Hepatocyte (in vitro differentiated cells): ENCODE measurements at regions not wholly inside any gene's neighbourhood (a gene's known extent, or its start where the extent isn't known, plus 50 kb on each side); places are given as distances from the start of the nearest gene placed in this dataset.

ENCODE experiments used
- DNase-seq: peaks from one replicate; pipeline ENCODE4 v3.0.0-alpha.2; 2016; ENCODE audit warnings: low spot score
- H2AFZ ChIP-seq: fragments of 200-600 bp; sonication (generic); 2 replicates; pipeline ENCODE4 v1.6.0; 2016; ENCODE audit warnings: antibody characterized with exemption, mild to moderate bottlenecking
- H3K27ac ChIP-seq: fragments of 200-600 bp; sonication (generic); 2 replicates; pipeline ENCODE4 v1.5.1; 2016; ENCODE audit warnings: mild to moderate bottlenecking
- H3K27me3 ChIP-seq: fragments of 200-600 bp; sonication (generic); 2 replicates; pipeline ENCODE4 v1.6.1; 2016
- H3K36me3 ChIP-seq: fragments of 200-600 bp; sonication (generic); replicated peaks from 2 replicates; pipeline ENCODE4 v1.5.1; 2016; ENCODE audit warnings: low read depth; ENCODE audit not compliant: insufficient read depth
- H3K4me1 ChIP-seq: fragments of 200-600 bp; sonication (generic); 2 replicates; pipeline ENCODE4 v1.5.1; 2016; ENCODE audit warnings: mild to moderate bottlenecking, moderate library complexity; ENCODE audit not compliant: insufficient read depth
- H3K4me2 ChIP-seq: fragments of 200-600 bp; sonication (generic); 2 replicates; pipeline ENCODE4 v1.6.0; 2016
- H3K4me3 ChIP-seq: fragments of 200-600 bp; sonication (generic); 2 replicates; pipeline ENCODE4 v1.5.1; 2016; ENCODE audit warnings: mild to moderate bottlenecking
- H3K79me2 ChIP-seq: fragments of 200-600 bp; sonication (generic); 2 replicates; pipeline ENCODE4 v1.6.0; 2017; ENCODE audit warnings: mild to moderate bottlenecking
- H3K9me2 ChIP-seq: fragments of 200-600 bp; sonication (generic); replicated peaks from 2 replicates; pipeline ENCODE4 v1.6.0; 2017; ENCODE audit warnings: mild to moderate bottlenecking; ENCODE audit not compliant: insufficient read depth
- H3K9me3 ChIP-seq: fragments of 200-600 bp; sonication (generic); 2 replicates; pipeline ENCODE4 v1.5.1; 2016; ENCODE audit warnings: low read depth, mild to moderate bottlenecking
- H4K20me1 ChIP-seq: fragments of 200-600 bp; sonication (generic); 2 replicates; pipeline ENCODE4 v1.6.0; 2016; ENCODE audit warnings: mild to moderate bottlenecking; ENCODE audit not compliant: insufficient read depth, poor library complexity, severe bottlenecking
- EZH2 ChIP-seq: fragments of 200-600 bp; sonication (generic); IDR thresholded peaks from 2 replicates; pipeline ENCODE4 v1.6.1; 2016; ENCODE audit warnings: antibody characterized with exemption, mild to moderate bottlenecking, borderline replicate concordance
- EZH2phosphoT487 ChIP-seq: fragments of 200-600 bp; sonication (generic); IDR thresholded peaks from one replicate; pipeline ENCODE4 v1.6.1; 2018; ENCODE audit warnings: antibody characterized with exemption, mild to moderate bottlenecking, low read depth, moderate library complexity; ENCODE audit not compliant: unreplicated experiment, severe bottlenecking
- WGBS: methylation state at CpG from one replicate; pipeline ENCODE4 v1.1.6; 2016; ENCODE audit warnings: low lambda C conversion rate; ENCODE audit errors: missing lambda C conversion rate; 5-methylcytosine and 5-hydroxymethylcytosine counted together
- TF ChIP-seq, protein P1 (sequence below): fragments of 200-600 bp; sonication (generic); IDR thresholded peaks from 2 replicates; pipeline ENCODE4 v1.5.1; 2016; ENCODE audit warnings: antibody characterized with exemption, mild to moderate bottlenecking; ENCODE audit not compliant: poor library complexity

DNA sequence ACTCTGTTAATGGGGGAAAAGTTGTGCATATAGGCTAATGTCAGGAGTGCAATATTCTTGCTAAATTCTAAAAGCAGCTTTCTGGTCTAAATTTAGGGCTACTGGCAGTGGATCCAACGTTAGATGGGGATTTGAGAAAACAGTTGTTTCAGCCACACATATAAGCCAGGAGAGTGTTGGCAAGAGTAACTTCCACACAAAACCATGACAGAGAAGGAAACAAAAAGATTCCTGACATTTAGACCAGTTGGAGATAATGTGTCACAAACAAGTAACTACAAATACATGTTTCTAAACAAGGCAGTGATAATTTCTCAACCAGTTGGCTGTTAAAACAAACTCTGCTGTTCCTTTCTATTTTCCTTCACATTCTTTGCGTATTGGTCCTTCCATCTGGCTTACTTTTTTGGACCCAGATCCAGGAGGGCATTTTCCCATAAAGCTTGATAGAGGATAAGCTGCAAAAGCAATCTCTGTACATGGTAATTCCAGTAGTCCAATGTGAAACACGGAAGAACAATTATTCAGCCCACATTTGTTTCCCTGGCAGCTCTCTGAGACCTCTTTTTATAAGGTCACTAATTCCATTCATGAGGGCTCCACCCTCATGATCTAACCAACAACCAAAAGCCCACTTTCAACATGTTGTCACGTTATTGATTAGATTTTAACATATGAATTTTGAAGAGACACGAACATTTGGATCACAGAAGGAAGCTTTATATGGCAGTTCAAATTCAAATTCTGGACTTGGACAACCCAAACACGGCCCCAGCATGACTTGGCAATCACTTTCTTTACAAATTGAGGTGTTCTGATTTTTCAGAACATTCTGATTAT is 1888.6 kb downstream of the MRPL39 start:
- Histone ChIP-seq H3K9me2 (no peaks in the 10 kb centered on the region), H3K4me2 (no peak overlapping the region), H3K27me3 (no peaks in the 10 kb centered on the region), H3K9me3 (no peaks in the 10 kb centered on the region), H3K36me3 (no peaks in the 10 kb centered on the region), H2AFZ (no peak overlapping the region), H3K4me3 (no peak overlapping the region), H3K4me1 (no peaks in the 10 kb centered on the region), H3K79me2 (no peaks in the 10 kb centered on the region), H3K27ac (no peak overlapping the region), H4K20me1 (no peaks in the 10 kb centered on the region)
- TF ChIP-seq, protein P1, sequence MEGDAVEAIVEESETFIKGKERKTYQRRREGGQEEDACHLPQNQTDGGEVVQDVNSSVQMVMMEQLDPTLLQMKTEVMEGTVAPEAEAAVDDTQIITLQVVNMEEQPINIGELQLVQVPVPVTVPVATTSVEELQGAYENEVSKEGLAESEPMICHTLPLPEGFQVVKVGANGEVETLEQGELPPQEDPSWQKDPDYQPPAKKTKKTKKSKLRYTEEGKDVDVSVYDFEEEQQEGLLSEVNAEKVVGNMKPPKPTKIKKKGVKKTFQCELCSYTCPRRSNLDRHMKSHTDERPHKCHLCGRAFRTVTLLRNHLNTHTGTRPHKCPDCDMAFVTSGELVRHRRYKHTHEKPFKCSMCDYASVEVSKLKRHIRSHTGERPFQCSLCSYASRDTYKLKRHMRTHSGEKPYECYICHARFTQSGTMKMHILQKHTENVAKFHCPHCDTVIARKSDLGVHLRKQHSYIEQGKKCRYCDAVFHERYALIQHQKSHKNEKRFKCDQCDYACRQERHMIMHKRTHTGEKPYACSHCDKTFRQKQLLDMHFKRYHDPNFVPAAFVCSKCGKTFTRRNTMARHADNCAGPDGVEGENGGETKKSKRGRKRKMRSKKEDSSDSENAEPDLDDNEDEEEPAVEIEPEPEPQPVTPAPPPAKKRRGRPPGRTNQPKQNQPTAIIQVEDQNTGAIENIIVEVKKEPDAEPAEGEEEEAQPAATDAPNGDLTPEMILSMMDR, result no peak
- TF ChIP-seq EZH2 (no peak), EZH2phosphoT487 (no peak)
- no peak for DNase-seq
- WGBS, result 47% methylated on average over 6 of the region's 6 CpGs

DNA sequence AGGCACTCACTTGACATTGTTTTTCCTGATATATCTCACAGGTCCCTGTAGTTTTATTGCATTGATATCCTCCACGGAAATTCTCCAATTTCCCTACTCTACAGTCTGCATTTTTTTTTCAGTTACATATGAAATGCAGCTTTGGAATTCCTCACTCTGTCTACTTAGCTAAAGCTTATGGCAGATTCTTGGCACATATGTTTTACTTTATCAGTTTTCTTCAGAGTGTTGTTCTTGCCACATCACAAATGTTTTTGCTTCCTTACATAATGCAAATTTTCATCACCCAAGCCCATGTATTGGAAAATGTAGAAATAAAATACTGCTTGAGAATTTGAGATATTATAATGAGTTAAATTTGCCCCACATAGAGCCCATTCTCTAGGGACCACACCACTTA is 1895.1 kb downstream of the MRPL39 start:
- H3K9me2 ChIP-seq, result no peaks in the 10 kb centered on the region
- H3K4me3 ChIP-seq, result no peak overlapping the region
- DNase-seq, result no peak
- no peak overlapping the region for H3K4me2 ChIP-seq
- no peaks in the 10 kb centered on the region for H3K27me3 ChIP-seq
- no peak overlapping the region for H3K27ac ChIP-seq
- no peaks in the 10 kb centered on the region for H4K20me1 ChIP-seq
- H3K4me1 ChIP-seq, result no peaks in the 10 kb centered on the region
- TF ChIP-seq EZH2phosphoT487, result no peak
- no peak for TF ChIP-seq EZH2
- TF ChIP-seq, protein P1, result no peak
- H3K36me3 ChIP-seq, result no peaks in the 10 kb centered on the region
- H2AFZ ChIP-seq, result no peak overlapping the region
- WGBS, result 65% methylated on average over 1 of the region's 1 CpG
- no peaks in the 10 kb centered on the region for H3K79me2 ChIP-seq
- no peaks in the 10 kb centered on the region for H3K9me3 ChIP-seq

DNA sequence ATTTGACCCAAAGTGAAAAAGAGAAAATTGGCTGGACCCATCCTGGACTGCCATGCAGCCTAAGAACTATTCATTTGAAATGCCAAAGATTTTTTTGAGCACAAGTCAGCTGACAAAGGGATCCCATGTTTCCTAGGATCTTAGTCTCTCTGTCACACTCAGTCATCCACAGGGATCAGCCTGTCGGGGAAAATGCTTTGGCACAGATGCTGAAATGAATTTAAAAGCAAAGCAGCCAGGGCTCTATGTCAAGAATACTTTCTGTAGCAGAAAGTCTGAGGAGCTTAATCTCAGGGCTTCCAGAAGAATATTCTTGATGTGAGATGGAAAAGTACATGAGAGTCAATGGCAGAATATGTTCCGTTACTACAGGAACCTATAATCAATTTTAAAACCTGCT is 1900.8 kb downstream of the MRPL39 start:
- H3K27me3 ChIP-seq, result no peaks in the 10 kb centered on the region
- H3K79me2 ChIP-seq, result no peaks in the 10 kb centered on the region
- TF ChIP-seq EZH2, result no peak
- TF ChIP-seq, protein P1, result no peak
- TF ChIP-seq EZH2phosphoT487, result no peak
- no peaks in the 10 kb centered on the region for H3K36me3 ChIP-seq
- no peaks in the 10 kb centered on the region for H3K9me2 ChIP-seq
- H4K20me1 ChIP-seq, result no peaks in the 10 kb centered on the region
- H3K4me1 ChIP-seq, result no peaks in the 10 kb centered on the region
- H3K9me3 ChIP-seq, result no peaks in the 10 kb centered on the region
- no peak for DNase-seq
- H2AFZ ChIP-seq, result no peak overlapping the region
- no peak overlapping the region for H3K27ac ChIP-seq
- H3K4me3 ChIP-seq, result no peak overlapping the region
- 74% methylated on average over 2 of the region's 2 CpGs for WGBS
- no peak overlapping the region for H3K4me2 ChIP-seq
